ENCODE measurements at regions not wholly inside any gene's neighbourhood (a gene's known extent, or its start where the extent isn't known, plus 50 kb on each side); places are given as distances from the start of the nearest gene placed in this dataset.

- Mint-ChIP-seq H3K4me1 (ENCODE audit: low read depth, unreplicated experiment) (peaks cover 15% of the 10 kb centered on the region), H3K27ac (ENCODE audit: unreplicated experiment) (peak overlapping the region; percentile 56), H3K9me3 (ENCODE audit: unreplicated experiment) (peaks cover 12% of the 10 kb centered on the region), H3K36me3 (ENCODE audit: unreplicated experiment) (no peaks in the 10 kb centered on the region), H3K4me3 (ENCODE audit: unreplicated experiment) (peak overlapping the region; percentile 4), H3K27me3 (ENCODE audit: unreplicated experiment) (peaks cover 5% of the 10 kb centered on the region)
- DNase-seq: peak; percentile 64
- no peak for TF ChIP-seq CTCF (IDR thresholded peaks at IDR 0.05; ENCODE audit: partially characterized antibody, unreplicated experiment)
These were observed 972.5 kb upstream of the CELF2 start for GRCh38 chr10:10044922-10045764.

- H3K27ac Mint-ChIP-seq (ENCODE audit: unreplicated experiment): peak overlapping the region; percentile 56
- DNase-seq: no peak
- no peaks in the 10 kb centered on the region for H3K36me3 Mint-ChIP-seq (ENCODE audit: unreplicated experiment)
- TF ChIP-seq CTCF (IDR thresholded peaks at IDR 0.05; ENCODE audit: partially characterized antibody, unreplicated experiment): no peak
- no peak overlapping the region for H3K4me3 Mint-ChIP-seq (ENCODE audit: unreplicated experiment)
- H3K27me3 Mint-ChIP-seq (ENCODE audit: unreplicated experiment): peaks cover 5% of the 10 kb centered on the region
- H3K9me3 Mint-ChIP-seq (ENCODE audit: unreplicated experiment): peaks cover 12% of the 10 kb centered on the region
- H3K4me1 Mint-ChIP-seq (ENCODE audit: low read depth, unreplicated experiment): peaks cover 15% of the 10 kb centered on the region
These were observed 972.0 kb upstream of the CELF2 start for GRCh38 chr10:10045765-10046028.

- H3K4me3 Mint-ChIP-seq (ENCODE audit: unreplicated experiment): no peak overlapping the region
- H3K4me1 Mint-ChIP-seq (ENCODE audit: low read depth, unreplicated experiment): peaks cover 15% of the 10 kb centered on the region
- no peak for TF ChIP-seq CTCF (IDR thresholded peaks at IDR 0.05; ENCODE audit: partially characterized antibody, unreplicated experiment)
These were observed 970.2 kb upstream of the CELF2 start for GRCh38 chr10:10047426-10047825.

GRCh38 chr10:10053051-10053450 lies 964.6 kb upstream of the CELF2 start:
- no peak for DNase-seq
- Mint-ChIP-seq H3K36me3 (ENCODE audit: unreplicated experiment) (no peaks in the 10 kb centered on the region), H3K4me3 (ENCODE audit: unreplicated experiment) (no peak overlapping the region), H3K27me3 (ENCODE audit: unreplicated experiment) (no peaks in the 10 kb centered on the region), H3K4me1 (ENCODE audit: low read depth, unreplicated experiment) (peaks cover 3% of the 10 kb centered on the region), H3K27ac (ENCODE audit: unreplicated experiment) (no peak overlapping the region), H3K9me3 (ENCODE audit: unreplicated experiment) (peaks cover 2% of the 10 kb centered on the region)
- TF ChIP-seq CTCF (IDR thresholded peaks at IDR 0.05; ENCODE audit: partially characterized antibody, unreplicated experiment): no peak

More at GRCh38 chr10:10047426-10047825, 970.2 kb upstream of the CELF2 start:
- DNase-seq: no peak
- peaks cover 5% of the 10 kb centered on the region for H3K27me3 Mint-ChIP-seq (ENCODE audit: unreplicated experiment)
- H3K36me3 Mint-ChIP-seq (ENCODE audit: unreplicated experiment): no peaks in the 10 kb centered on the region
- peaks cover 12% of the 10 kb centered on the region for H3K9me3 Mint-ChIP-seq (ENCODE audit: unreplicated experiment)
- H3K27ac Mint-ChIP-seq (ENCODE audit: unreplicated experiment): no peak overlapping the region

GRCh38 chr10:10054466-10054865 lies 963.2 kb upstream of the CELF2 start:
- Mint-ChIP-seq H3K36me3 (ENCODE audit: unreplicated experiment) (no peaks in the 10 kb centered on the region), H3K27me3 (ENCODE audit: unreplicated experiment) (no peaks in the 10 kb centered on the region), H3K4me3 (ENCODE audit: unreplicated experiment) (no peak overlapping the region), H3K4me1 (ENCODE audit: low read depth, unreplicated experiment) (peaks cover 3% of the 10 kb centered on the region), H3K27ac (ENCODE audit: unreplicated experiment) (no peak overlapping the region), H3K9me3 (ENCODE audit: unreplicated experiment) (peaks cover 2% of the 10 kb centered on the region)
- DNase-seq: no peak
- no peak for TF ChIP-seq CTCF (IDR thresholded peaks at IDR 0.05; ENCODE audit: partially characterized antibody, unreplicated experiment)
